GM23338 (cell line): ENCODE measurements at regions not wholly inside any gene's neighbourhood (a gene's known extent, or its start where the extent isn't known, plus 50 kb on each side); places are given as distances from the start of the nearest gene placed in this dataset.

Experiments
- ATAC-seq: fragments of 200-7000 bp; cut with Tn5 transposase; 3 replicates; pipeline ENCODE4 v1.9.1; 2020
- DNase-seq: peaks from one replicate; pipeline ENCODE4 v3.0.0-alpha.2; 2015; ENCODE audit warnings: low spot score
- H2AFZ ChIP-seq: fragments of 200-600 bp; sonication (generic); 2 replicates; pipeline ENCODE4 v1.8.0; 2016; ENCODE audit warnings: antibody characterized with exemption, mild to moderate bottlenecking, moderate library complexity
- H3F3A ChIP-seq: fragments of 200-600 bp; sonication (generic); replicated peaks from 2 replicates; pipeline ENCODE4 v1.8.0; 2017; ENCODE audit warnings: antibody characterized with exemption, mixed run types, low read depth
- H3K27ac ChIP-seq: fragments of 200-600 bp; sonication (generic); 2 replicates; pipeline ENCODE4 v1.6.1; 2016; ENCODE audit warnings: low read depth
- H3K27me3 ChIP-seq: fragments of 200-600 bp; sonication (generic); 2 replicates; pipeline ENCODE4 v1.8.0; 2016; ENCODE audit warnings: mild to moderate bottlenecking, mixed run types, moderate library complexity; ENCODE audit not compliant: insufficient read depth
- H3K36me3 ChIP-seq: fragments of 200-600 bp; sonication (generic); 2 replicates; pipeline ENCODE4 v1.8.0; 2016; ENCODE audit warnings: mild to moderate bottlenecking; ENCODE audit not compliant: insufficient read depth
- H3K4me1 ChIP-seq: fragments of 200-600 bp; sonication (generic); 2 replicates; pipeline ENCODE4 v1.8.0; 2016; ENCODE audit warnings: mild to moderate bottlenecking, moderate library complexity; ENCODE audit not compliant: insufficient read depth
- H3K4me2 ChIP-seq: fragments of 200-600 bp; sonication (generic); 2 replicates; pipeline ENCODE4 v1.7.1; 2017; ENCODE audit warnings: mixed run types
- H3K4me3 ChIP-seq: fragments of 200-600 bp; sonication (generic); 2 replicates; pipeline ENCODE4 v1.6.1; 2016; ENCODE audit warnings: mixed run types
- H3K79me2 ChIP-seq: fragments of 200-600 bp; sonication (generic); replicated peaks from 2 replicates; pipeline ENCODE4 v1.8.0; 2017; ENCODE audit warnings: mild to moderate bottlenecking; ENCODE audit not compliant: insufficient read depth
- H3K9me2 ChIP-seq: fragments of 200-600 bp; sonication (generic); 2 replicates; pipeline ENCODE4 v1.8.0; 2017; ENCODE audit not compliant: insufficient read depth
- H4K20me1 ChIP-seq: fragments of 200-600 bp; sonication (generic); replicated peaks from 2 replicates; pipeline ENCODE4 v1.8.0; 2017; ENCODE audit warnings: mild to moderate bottlenecking; ENCODE audit not compliant: insufficient read depth
- H3K27ac Mint-ChIP-seq: 2 replicates; pipeline ENCODE4 v1.8.0; 2020; ENCODE audit warnings: inconsistent platforms, mild to moderate bottlenecking, moderate library complexity, mixed read lengths
- H3K27me3 Mint-ChIP-seq: 3 replicates; pipeline ENCODE4 v1.8.0; 2022; ENCODE audit warnings: low read depth, mild to moderate bottlenecking, moderate library complexity, mixed read lengths, inconsistent platforms; ENCODE audit not compliant: insufficient read depth, poor library complexity
- H3K36me3 Mint-ChIP-seq: 3 replicates; pipeline ENCODE4 v1.8.0; 2021; ENCODE audit warnings: low read depth, mild to moderate bottlenecking, inconsistent platforms, moderate library complexity, mixed read lengths
- H3K4me1 Mint-ChIP-seq: 3 replicates; pipeline ENCODE4 v1.8.0; 2020; ENCODE audit warnings: mild to moderate bottlenecking, inconsistent platforms, mixed read lengths
- H3K4me3 Mint-ChIP-seq: 3 replicates; pipeline ENCODE4 v1.8.0; 2021; ENCODE audit warnings: moderate library complexity, mild to moderate bottlenecking, inconsistent platforms, mixed read lengths
- H3K9me3 Mint-ChIP-seq: 3 replicates; pipeline ENCODE4 v1.8.0; 2020; ENCODE audit warnings: moderate library complexity, mild to moderate bottlenecking, inconsistent platforms, mixed read lengths
- CREB1 ChIP-seq: fragments of 250-450 bp; sonication (Bioruptor Pico); IDR thresholded peaks from 2 replicates; pipeline ENCODE4 v1.5.0; 2020; ENCODE audit warnings: low read depth, mild to moderate bottlenecking, moderate library complexity
- CTCF ChIP-seq, 2 experiments: fragments of 200-600 bp in 1 of 2; sonication (generic) in 1 of 2; conservative IDR thresholded peaks; 2 replicates each; pipeline versions ENCODE4 v1.5.1 to v1.6.1; 2016 to 2017; ENCODE audit warnings: antibody characterized with exemption in 2 of 2, low read depth in 2 of 2, mild to moderate bottlenecking in 2 of 2, moderate library complexity in 1 of 2
- EZH2 ChIP-seq: fragments of 200-600 bp; sonication (generic); IDR thresholded peaks from one replicate; pipeline ENCODE4 v1.8.0; 2017; ENCODE audit warnings: antibody characterized with exemption, mild to moderate bottlenecking, low read depth; ENCODE audit not compliant: unreplicated experiment
- EZH2phosphoT487 ChIP-seq: fragments of 200-600 bp; sonication (generic); IDR thresholded peaks from one replicate; pipeline ENCODE4 v1.8.1; 2018; ENCODE audit warnings: antibody characterized with exemption; ENCODE audit not compliant: unreplicated experiment
- JUNB ChIP-seq: IDR thresholded peaks from one replicate; pipeline ENCODE4 v1.6.1; 2016; ENCODE audit warnings: antibody characterized with exemption; ENCODE audit not compliant: unreplicated experiment
- NANOG ChIP-seq: IDR thresholded peaks from 2 replicates; pipeline ENCODE4 v1.6.1; 2016; ENCODE audit warnings: antibody characterized with exemption, borderline replicate concordance
- POLR2AphosphoS5 ChIP-seq: IDR thresholded peaks from 2 replicates; pipeline ENCODE4 v1.6.1; 2016; ENCODE audit warnings: antibody characterized with exemption, low read depth
- REST ChIP-seq: IDR thresholded peaks from one replicate; pipeline ENCODE4 v1.6.1; 2018; ENCODE audit warnings: antibody characterized with exemption; ENCODE audit not compliant: unreplicated experiment
- STAT1 ChIP-seq: IDR thresholded peaks from one replicate; pipeline ENCODE4 v1.6.1; 2016; ENCODE audit warnings: antibody characterized with exemption; ENCODE audit not compliant: unreplicated experiment
- ZNF114 ChIP-seq: fragments of 250-450 bp; sonication (Bioruptor Pico); IDR thresholded peaks from 2 replicates; pipeline ENCODE4 v1.5.0; 2020; ENCODE audit warnings: mild to moderate bottlenecking, moderate library complexity
- ZNF331 ChIP-seq: fragments of 250-450 bp; sonication (Bioruptor Pico); IDR thresholded peaks from 2 replicates; pipeline ENCODE4 v1.5.0; 2020; ENCODE audit warnings: low read depth, mild to moderate bottlenecking, moderate library complexity
- ZNF462 ChIP-seq: fragments of 250-450 bp; sonication (Bioruptor Pico); IDR thresholded peaks from 2 replicates; pipeline ENCODE4 v1.5.0; 2020; ENCODE audit warnings: mild to moderate bottlenecking, moderate library complexity
- TF ChIP-seq, protein P1 (sequence below): IDR thresholded peaks from 2 replicates; pipeline ENCODE4 v1.6.1; 2016; ENCODE audit warnings: antibody characterized with exemption

GRCh38 chr4:124905441-124905840 is 192.9 kb upstream of the ANKRD50 start:
- no peaks in the 10 kb centered on the region for H3F3A ChIP-seq
- Mint-ChIP-seq H3K9me3 (peaks cover 10% of the 10 kb centered on the region; the same call in 2 of the 3 replicates), H3K27ac (no peak overlapping the region), H3K27me3 (no peaks in the 10 kb centered on the region), H3K4me1 (peaks cover 21% of the 10 kb centered on the region), H3K4me3 (no peak overlapping the region), H3K36me3 (no peaks in the 10 kb centered on the region)
- no peaks in the 10 kb centered on the region for H3K36me3 ChIP-seq
- H3K79me2 ChIP-seq: no peaks in the 10 kb centered on the region
- peaks cover 32% of the 10 kb centered on the region for H3K4me1 ChIP-seq
- H2AFZ ChIP-seq: no peak overlapping the region
- no peak overlapping the region for H3K27ac ChIP-seq
- DNase-seq (no peak), ATAC-seq (no peak)
- H3K9me2 ChIP-seq: no peaks in the 10 kb centered on the region
- no peaks in the 10 kb centered on the region for H4K20me1 ChIP-seq
- H3K4me2 ChIP-seq: no peak overlapping the region
- TF ChIP-seq POLR2AphosphoS5: no peak
- no peak for TF ChIP-seq STAT1
- TF ChIP-seq NANOG: no peak
- no peak for TF ChIP-seq ZNF462 (CRISPR knock-in tag)
- no peak for TF ChIP-seq REST
- no peak for TF ChIP-seq CTCF (conservative IDR thresholded peaks at IDR 0.05; ENCODE audit: low read depth in 2 of 2)
- no peak for TF ChIP-seq JUNB
- TF ChIP-seq ZNF114: no peak
- no peak for TF ChIP-seq CREB1 (CRISPR knock-in tag)
- TF ChIP-seq, protein P1, sequence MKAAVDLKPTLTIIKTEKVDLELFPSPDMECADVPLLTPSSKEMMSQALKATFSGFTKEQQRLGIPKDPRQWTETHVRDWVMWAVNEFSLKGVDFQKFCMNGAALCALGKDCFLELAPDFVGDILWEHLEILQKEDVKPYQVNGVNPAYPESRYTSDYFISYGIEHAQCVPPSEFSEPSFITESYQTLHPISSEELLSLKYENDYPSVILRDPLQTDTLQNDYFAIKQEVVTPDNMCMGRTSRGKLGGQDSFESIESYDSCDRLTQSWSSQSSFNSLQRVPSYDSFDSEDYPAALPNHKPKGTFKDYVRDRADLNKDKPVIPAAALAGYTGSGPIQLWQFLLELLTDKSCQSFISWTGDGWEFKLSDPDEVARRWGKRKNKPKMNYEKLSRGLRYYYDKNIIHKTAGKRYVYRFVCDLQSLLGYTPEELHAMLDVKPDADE: no peak
- no peak for TF ChIP-seq EZH2
- TF ChIP-seq ZNF331 (CRISPR knock-in tag): no peak
- TF ChIP-seq EZH2phosphoT487: no peak
- no peaks in the 10 kb centered on the region for H3K27me3 ChIP-seq
- no peak overlapping the region for H3K4me3 ChIP-seq
